Colonic mucosa (tissue), 4 donors: ENCODE measurements at regions not wholly inside any gene's neighbourhood (a gene's known extent, or its start where the extent isn't known, plus 50 kb on each side); places are given as distances from the start of the nearest gene placed in this dataset.

Source experiments
- DNase-seq: peaks from one replicate; pipeline ENCODE4 v3.0.0-alpha.2; 2020
- H3K27ac ChIP-seq: fragments of 200-600 bp; one replicate; pipeline ENCODE4 v1.8.0; 2021
- H3K27me3 ChIP-seq: fragments of 200-600 bp; one replicate; pipeline ENCODE4 v1.8.0; 2021
- H3K36me3 ChIP-seq: fragments of 200-600 bp; one replicate; pipeline ENCODE4 v1.8.0; 2021
- H3K4me1 ChIP-seq: fragments of 200-600 bp; one replicate; pipeline ENCODE4 v1.8.0; 2021; ENCODE audit warnings: mild to moderate bottlenecking
- H3K4me3 ChIP-seq: fragments of 200-600 bp; one replicate; pipeline ENCODE4 v1.8.0; 2021
- H3K9ac ChIP-seq, 2 donors: one replicate each; pipeline ENCODE4 v1.7.0; 2013; ENCODE audit warnings: control low read depth in 2 of 2, low read depth in 2 of 2, low read length in 2 of 2
- H3K9me3 ChIP-seq: fragments of 200-600 bp; one replicate; pipeline ENCODE4 v1.8.0; 2021
- CTCF ChIP-seq: fragments of 200-600 bp; IDR thresholded peaks from one replicate; pipeline ENCODE4 v1.8.0; 2022; ENCODE audit warnings: antibody characterized with exemption, mild to moderate bottlenecking
- intact Hi-C: fragments of 100-400 bp; cut with DNase I; formaldehyde crosslinking; loops from one replicate; pipeline ENCODE4 v1.14.1; 2022
- donor health status: healthy.
- donor health status: DM: no; HTN: no; CAD: no.
- donor health status: DM: no; HTN: no; CAD: no.

- no peaks in the 10 kb centered on the region for H3K4me1 ChIP-seq
- H3K27me3 ChIP-seq = no peaks in the 10 kb centered on the region
- H3K36me3 ChIP-seq = no peaks in the 10 kb centered on the region
- no peak for TF ChIP-seq CTCF
- no peak overlapping the region for H3K4me3 ChIP-seq
- intact Hi-C loops = no loop called here
- no peak for DNase-seq
- H3K9me3 ChIP-seq = no peaks in the 10 kb centered on the region
- no peak overlapping the region for H3K9ac ChIP-seq
- H3K27ac ChIP-seq = no peak overlapping the region
These were observed 903.4 kb downstream of the TTLL7 start for GRCh38 chr1:83095570-83095969.

GRCh38 chr1:83090195-83090594, 908.7 kb downstream of the TTLL7 start:
- Histone ChIP-seq H3K9me3 (no peaks in the 10 kb centered on the region), H3K36me3 (no peaks in the 10 kb centered on the region), H3K9ac (no peak overlapping the region), H3K4me1 (no peaks in the 10 kb centered on the region), H3K27me3 (no peaks in the 10 kb centered on the region), H3K4me3 (no peak overlapping the region), H3K27ac (no peak overlapping the region)
- no peak for DNase-seq
- intact Hi-C loops = no loop called here
- no peak for TF ChIP-seq CTCF

- TF ChIP-seq CTCF = no peak
- no peak overlapping the region for H3K27ac ChIP-seq
- no peaks in the 10 kb centered on the region for H3K36me3 ChIP-seq
- H3K9ac ChIP-seq = no peak overlapping the region
- H3K9me3 ChIP-seq = no peaks in the 10 kb centered on the region
- no peaks in the 10 kb centered on the region for H3K4me1 ChIP-seq
- H3K4me3 ChIP-seq = no peak overlapping the region
- no peaks in the 10 kb centered on the region for H3K27me3 ChIP-seq
- intact Hi-C loops = no loop called here
- DNase-seq = no peak
These were observed 911.1 kb downstream of the TTLL7 start for GRCh38 chr1:83087851-83088250.

- no peaks in the 10 kb centered on the region for H3K9me3 ChIP-seq
- DNase-seq = no peak
- H3K9ac ChIP-seq = no peak overlapping the region
- no peak overlapping the region for H3K27ac ChIP-seq
- intact Hi-C loops = no loop called here
- no peak for TF ChIP-seq CTCF
- no peak overlapping the region for H3K4me3 ChIP-seq
- H3K4me1 ChIP-seq = no peaks in the 10 kb centered on the region
- H3K27me3 ChIP-seq = no peaks in the 10 kb centered on the region
- H3K36me3 ChIP-seq = no peaks in the 10 kb centered on the region
These were observed 911.9 kb downstream of the TTLL7 start for GRCh38 chr1:83086986-83087512.

- Histone ChIP-seq H3K4me1 (no peaks in the 10 kb centered on the region), H3K27me3 (no peaks in the 10 kb centered on the region), H3K9ac (no peak overlapping the region), H3K27ac (no peak overlapping the region), H3K9me3 (no peaks in the 10 kb centered on the region), H3K4me3 (no peak overlapping the region), H3K36me3 (no peaks in the 10 kb centered on the region)
- no peak for TF ChIP-seq CTCF
- intact Hi-C loops = no loop called here
- DNase-seq = no peak
These were observed 912.6 kb downstream of the TTLL7 start for GRCh38 chr1:83086346-83086745.
